Lower leg skin (tissue), 3 donors: ENCODE measurements at regions not wholly inside any gene's neighbourhood (a gene's known extent, or its start where the extent isn't known, plus 50 kb on each side); places are given as distances from the start of the nearest gene placed in this dataset.

ENCODE experiments used
- POLR2A ChIP-seq, 2 donors: fragments of 450-650 bp; IDR thresholded peaks; one replicate each; pipeline ENCODE4 v1.6.1; 2016 to 2017; ENCODE audit warnings: antibody characterized with exemption in 2 of 2, mild to moderate bottlenecking in 1 of 2, moderate library complexity in 1 of 2
- TF ChIP-seq, protein P1 (sequence below), 3 donors: fragments of 450-650 bp; IDR thresholded peaks; one replicate each; pipeline ENCODE4 v1.5.1; 2016; ENCODE audit warnings: antibody characterized with exemption in 3 of 3, mild to moderate bottlenecking in 3 of 3, moderate library complexity in 2 of 3

- TF ChIP-seq POLR2A (IDR thresholded peaks at IDR 0.05) = no peak
- TF ChIP-seq, protein P1, sequence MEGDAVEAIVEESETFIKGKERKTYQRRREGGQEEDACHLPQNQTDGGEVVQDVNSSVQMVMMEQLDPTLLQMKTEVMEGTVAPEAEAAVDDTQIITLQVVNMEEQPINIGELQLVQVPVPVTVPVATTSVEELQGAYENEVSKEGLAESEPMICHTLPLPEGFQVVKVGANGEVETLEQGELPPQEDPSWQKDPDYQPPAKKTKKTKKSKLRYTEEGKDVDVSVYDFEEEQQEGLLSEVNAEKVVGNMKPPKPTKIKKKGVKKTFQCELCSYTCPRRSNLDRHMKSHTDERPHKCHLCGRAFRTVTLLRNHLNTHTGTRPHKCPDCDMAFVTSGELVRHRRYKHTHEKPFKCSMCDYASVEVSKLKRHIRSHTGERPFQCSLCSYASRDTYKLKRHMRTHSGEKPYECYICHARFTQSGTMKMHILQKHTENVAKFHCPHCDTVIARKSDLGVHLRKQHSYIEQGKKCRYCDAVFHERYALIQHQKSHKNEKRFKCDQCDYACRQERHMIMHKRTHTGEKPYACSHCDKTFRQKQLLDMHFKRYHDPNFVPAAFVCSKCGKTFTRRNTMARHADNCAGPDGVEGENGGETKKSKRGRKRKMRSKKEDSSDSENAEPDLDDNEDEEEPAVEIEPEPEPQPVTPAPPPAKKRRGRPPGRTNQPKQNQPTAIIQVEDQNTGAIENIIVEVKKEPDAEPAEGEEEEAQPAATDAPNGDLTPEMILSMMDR (IDR thresholded peaks at IDR 0.05) = no peak
Measured at GRCh38 chr16:64615630-64616280, 506.1 kb downstream of the CDH11 start.
